ENCODE measurements at regions not wholly inside any gene's neighbourhood (a gene's known extent, or its start where the extent isn't known, plus 50 kb on each side); places are given as distances from the start of the nearest gene placed in this dataset.
A peak's percentile ranks its signal among the peaks of the same experiment; 100 is the strongest.
"Not testable (repeated sequence)": the region's sequence is repeated elsewhere in the genome, so short reads cannot be mapped to it uniquely, and the experiment has no call there.

GRCh38 chr9:67635067-67635466, 223.7 kb upstream of the ANKRD20A1 start:
- not testable (repeated sequence) for H3K36me3 ChIP-seq, H3K4me1 ChIP-seq, H3K4me3 ChIP-seq, DNase-seq, H3K27ac ChIP-seq, H3K27me3 ChIP-seq, H3K9me3 ChIP-seq

GRCh38 chr9:67611900-67612299, 246.8 kb upstream of the ANKRD20A1 start:
- H3K27me3 ChIP-seq, H3K27ac ChIP-seq, H3K4me1 ChIP-seq, H3K4me3 ChIP-seq, H3K9me3 ChIP-seq, H3K36me3 ChIP-seq: not testable (repeated sequence)
- DNase-seq = peak in 1 of 3 donors; percentile 37

GRCh38 chr9:67609872-67610271, 248.9 kb upstream of the ANKRD20A1 start:
- not testable (repeated sequence) for H3K4me1 ChIP-seq, H3K36me3 ChIP-seq, H3K4me3 ChIP-seq, DNase-seq, H3K9me3 ChIP-seq, H3K27me3 ChIP-seq, H3K27ac ChIP-seq

GRCh38 chr9:67609435-67609834, 249.3 kb upstream of the ANKRD20A1 start:
- H3K9me3 ChIP-seq, H3K27me3 ChIP-seq, H3K27ac ChIP-seq, H3K4me1 ChIP-seq, H3K36me3 ChIP-seq, H3K4me3 ChIP-seq: not testable (repeated sequence)
- peak in 1 of 3 donors; percentile 13 for DNase-seq

GRCh38 chr9:67605113-67605512, 253.6 kb upstream of the ANKRD20A1 start:
- DNase-seq, H3K4me3 ChIP-seq, H3K27ac ChIP-seq, H3K36me3 ChIP-seq, H3K9me3 ChIP-seq, H3K27me3 ChIP-seq, H3K4me1 ChIP-seq: not testable (repeated sequence)

GRCh38 chr9:67603609-67604008, 255.1 kb upstream of the ANKRD20A1 start:
- DNase-seq, H3K36me3 ChIP-seq, H3K9me3 ChIP-seq, H3K4me3 ChIP-seq, H3K27ac ChIP-seq, H3K27me3 ChIP-seq, H3K4me1 ChIP-seq: not testable (repeated sequence)

- not testable (repeated sequence) for DNase-seq, H3K9me3 ChIP-seq, H3K4me1 ChIP-seq, H3K4me3 ChIP-seq, H3K36me3 ChIP-seq, H3K27me3 ChIP-seq, H3K27ac ChIP-seq
Observed at GRCh38 chr9:67592424-67592823, 266.3 kb upstream of the ANKRD20A1 start.

GRCh38 chr9:67555874-67556273, 302.9 kb upstream of the ANKRD20A1 start:
- not testable (repeated sequence) for H3K36me3 ChIP-seq, DNase-seq, H3K4me3 ChIP-seq, H3K9me3 ChIP-seq, H3K4me1 ChIP-seq, H3K27ac ChIP-seq, H3K27me3 ChIP-seq

- H3K4me1 ChIP-seq, H3K27ac ChIP-seq, DNase-seq, H3K36me3 ChIP-seq, H3K4me3 ChIP-seq, H3K27me3 ChIP-seq, H3K9me3 ChIP-seq: not testable (repeated sequence)
Observed at GRCh38 chr9:67550044-67550443, 308.7 kb upstream of the ANKRD20A1 start.

- H3K36me3 ChIP-seq, H3K27me3 ChIP-seq, DNase-seq: not testable (repeated sequence)
Observed at GRCh38 chr9:67529834-67530233, 328.9 kb upstream of the ANKRD20A1 start.

GRCh38 chr9:67516938-67517337, 341.8 kb upstream of the ANKRD20A1 start:
- not testable (repeated sequence) for DNase-seq, H3K27me3 ChIP-seq, H3K9me3 ChIP-seq, H3K4me3 ChIP-seq, H3K36me3 ChIP-seq, H3K4me1 ChIP-seq, H3K27ac ChIP-seq

More at GRCh38 chr9:67529834-67530233, 328.9 kb upstream of the ANKRD20A1 start:
- not testable (repeated sequence) for H3K27ac ChIP-seq, H3K4me1 ChIP-seq, H3K9me3 ChIP-seq, H3K4me3 ChIP-seq

- not testable (repeated sequence) for H3K9me3 ChIP-seq, H3K27ac ChIP-seq, H3K4me3 ChIP-seq, H3K27me3 ChIP-seq, H3K36me3 ChIP-seq, H3K4me1 ChIP-seq, DNase-seq
Observed at GRCh38 chr9:67514587-67514986, 344.1 kb upstream of the ANKRD20A1 start.

- DNase-seq, H3K4me1 ChIP-seq, H3K27ac ChIP-seq, H3K27me3 ChIP-seq, H3K9me3 ChIP-seq, H3K36me3 ChIP-seq, H3K4me3 ChIP-seq: not testable (repeated sequence)
Observed at GRCh38 chr9:67503728-67504369, 354.9 kb upstream of the ANKRD20A1 start.

GRCh38 chr9:67492028-67492427, 366.7 kb upstream of the ANKRD20A1 start:
- not testable (repeated sequence) for DNase-seq, H3K4me1 ChIP-seq, H3K9me3 ChIP-seq, H3K4me3 ChIP-seq, H3K36me3 ChIP-seq, H3K27me3 ChIP-seq, H3K27ac ChIP-seq

- not testable (repeated sequence) for H3K4me1 ChIP-seq, H3K27me3 ChIP-seq, H3K9me3 ChIP-seq, H3K27ac ChIP-seq, H3K4me3 ChIP-seq, DNase-seq, H3K36me3 ChIP-seq
Observed at GRCh38 chr9:67477465-67477864, 381.3 kb upstream of the ANKRD20A1 start.

- not testable (repeated sequence) for H3K27ac ChIP-seq, H3K4me1 ChIP-seq, H3K27me3 ChIP-seq, H3K36me3 ChIP-seq, H3K9me3 ChIP-seq, DNase-seq, H3K4me3 ChIP-seq
Observed at GRCh38 chr9:67470739-67471138, 388.0 kb upstream of the ANKRD20A1 start.

Measured in Peyer's patch (tissue), 4 donors.